Pancreas (tissue), 10 donors: ENCODE measurements at regions not wholly inside any gene's neighbourhood (a gene's known extent, or its start where the extent isn't known, plus 50 kb on each side); places are given as distances from the start of the nearest gene placed in this dataset.
"Not testable (repeated sequence)": the region's sequence is repeated elsewhere in the genome, so short reads cannot be mapped to it uniquely, and the experiment has no call there.

Experiments used
- ATAC-seq, 4 donors: fragments of 200-7000 bp; cut with Tn5 transposase; one replicate each; pipeline versions ENCODE4 v1.8.0 to v1.9.1; 2020; ENCODE audit warnings: mild to moderate bottlenecking in 4 of 4, moderate library complexity in 4 of 4
- DNase-seq, 6 donors: peaks; one replicate each; pipeline ENCODE4 v3.0.0-alpha.2; 2020
- FAIRE-seq: peaks from 2 replicates; lab custom pipeline; 2012; peaks lifted over from hg19 to GRCh38; lab: Jason Lieb, UNC
- H3K27ac ChIP-seq, 4 donors: fragments of 200-600 bp; sonication (generic); 1 replicate in 3 of 4; 2 replicates in 1 of 4; pipeline versions ENCODE4 v1.5.0 to v1.8.0; 2020
- H3K27me3 ChIP-seq, 4 donors: fragments of 200-600 bp; one replicate each; pipeline ENCODE4 v1.8.0; 2021
- H3K36me3 ChIP-seq, 3 donors: fragments of 200-600 bp; sonication (generic) in 1 of 3; one replicate each; pipeline versions ENCODE4 v1.5.0 to v1.8.0; 2020 to 2021
- H3K4me1 ChIP-seq, 3 donors: fragments of 200-600 bp; one replicate each; pipeline ENCODE4 v1.8.0; 2021
- H3K4me3 ChIP-seq, 4 donors: fragments of 200-600 bp; sonication (generic) in 2 of 4; one replicate each; pipeline versions ENCODE4 v1.5.0 to v1.8.0; 2020 to 2021
- H3K9me3 ChIP-seq, 4 donors: fragments of 200-600 bp; one replicate each; pipeline ENCODE4 v1.8.0; 2021
- WGBS, 2 donors: extraction: QIAGEN DNeasy Blood & Tissue Kit; methylation state at CpG; one replicate each; pipeline ENCODE4 v1.1.7; 2013; 5-methylcytosine and 5-hydroxymethylcytosine counted together
- intact Hi-C, 3 donors: fragments of 100-400 bp; cut with DNase I; formaldehyde crosslinking; loops; one replicate each; pipeline versions ENCODE4 v1.11.1 to v1.14.2; 2022
- TF ChIP-seq, protein P1 (sequence below), 4 donors: fragments of 200-600 bp; sonication (generic) in 3 of 4; IDR thresholded peaks; one replicate each; pipeline versions ENCODE4 v1.5.0 to v1.8.0; 2021; ENCODE audit warnings: antibody characterized with exemption in 4 of 4
- donor health status: healthy with polysubstance abuse.
- donor health status: DM: no; HTN: no; CAD: no; lungs with moderate emphysema.
- donor health status: DM: no; HTN: no; CAD: no.
- donor health status: control.
- donor health status: control.
- donor health status: Bipolar disorder and iron deficiency.
- donor health status: DM: yes; HTN: yes; CAD: no.
- donor health status: DM: no; HTN: no; CAD: no.
- donor health status: DM: no; HTN: no; CAD: no.
- donor health status: DM: yes; HTN: yes; CAD: no.

DNA sequence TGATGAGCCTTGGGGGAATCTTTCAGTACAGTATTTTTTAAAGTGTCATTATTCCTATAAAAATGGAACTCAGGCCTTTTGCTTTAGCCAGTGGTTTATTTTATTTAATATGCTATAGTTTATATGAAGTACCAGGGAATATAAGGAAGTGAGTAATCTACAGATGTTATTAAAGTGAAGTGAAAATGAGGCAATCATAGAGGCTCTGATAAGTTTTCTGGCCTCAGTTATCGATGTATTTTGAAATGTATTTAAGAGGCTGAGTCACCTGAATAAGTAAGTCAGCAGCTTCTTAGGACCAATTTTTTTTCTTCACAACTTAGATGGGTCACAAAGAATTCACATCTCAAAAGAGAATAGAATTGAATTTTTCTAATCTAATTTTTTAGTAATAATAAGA, 829.0 kb downstream of the DNAH5 start:
- DNase-seq: no peak
- H3K36me3 ChIP-seq: no peaks in the 10 kb centered on the region
- intact Hi-C loops: no loop called here
- no peak for ATAC-seq
- WGBS, 2 donors: 71 to 93% methylated on average over 1 of the region's 1 CpG
- H3K27me3 ChIP-seq: no peaks in the 10 kb centered on the region
- TF ChIP-seq, protein P1, sequence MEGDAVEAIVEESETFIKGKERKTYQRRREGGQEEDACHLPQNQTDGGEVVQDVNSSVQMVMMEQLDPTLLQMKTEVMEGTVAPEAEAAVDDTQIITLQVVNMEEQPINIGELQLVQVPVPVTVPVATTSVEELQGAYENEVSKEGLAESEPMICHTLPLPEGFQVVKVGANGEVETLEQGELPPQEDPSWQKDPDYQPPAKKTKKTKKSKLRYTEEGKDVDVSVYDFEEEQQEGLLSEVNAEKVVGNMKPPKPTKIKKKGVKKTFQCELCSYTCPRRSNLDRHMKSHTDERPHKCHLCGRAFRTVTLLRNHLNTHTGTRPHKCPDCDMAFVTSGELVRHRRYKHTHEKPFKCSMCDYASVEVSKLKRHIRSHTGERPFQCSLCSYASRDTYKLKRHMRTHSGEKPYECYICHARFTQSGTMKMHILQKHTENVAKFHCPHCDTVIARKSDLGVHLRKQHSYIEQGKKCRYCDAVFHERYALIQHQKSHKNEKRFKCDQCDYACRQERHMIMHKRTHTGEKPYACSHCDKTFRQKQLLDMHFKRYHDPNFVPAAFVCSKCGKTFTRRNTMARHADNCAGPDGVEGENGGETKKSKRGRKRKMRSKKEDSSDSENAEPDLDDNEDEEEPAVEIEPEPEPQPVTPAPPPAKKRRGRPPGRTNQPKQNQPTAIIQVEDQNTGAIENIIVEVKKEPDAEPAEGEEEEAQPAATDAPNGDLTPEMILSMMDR (IDR thresholded peaks at IDR 0.05): no peak
- H3K27ac ChIP-seq: no peak overlapping the region
- H3K9me3 ChIP-seq: no peaks in the 10 kb centered on the region
- H3K4me3 ChIP-seq: no peak overlapping the region
- no peak for FAIRE-seq
- H3K4me1 ChIP-seq: no peaks in the 10 kb centered on the region

DNA sequence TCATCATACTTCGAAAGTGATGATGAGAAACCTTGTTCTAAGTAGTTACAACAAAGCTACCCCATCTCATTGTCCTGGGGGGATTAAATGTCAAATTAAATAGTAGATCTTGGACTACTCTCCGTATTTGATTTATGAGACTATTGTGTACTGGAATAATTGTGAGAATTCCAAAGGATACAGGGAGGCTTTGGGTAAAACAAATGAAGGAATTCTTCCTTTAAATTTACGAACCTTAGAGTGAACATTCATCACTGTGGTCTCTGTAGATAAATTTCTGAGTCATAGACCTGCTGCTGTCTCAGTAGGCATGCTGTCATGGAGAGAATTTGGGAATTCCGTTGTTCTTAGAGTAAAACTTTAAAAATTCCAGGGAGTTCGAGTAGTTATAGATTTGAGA, 836.2 kb downstream of the DNAH5 start:
- H3K27ac ChIP-seq: no peak overlapping the region
- no peaks in the 10 kb centered on the region for H3K36me3 ChIP-seq
- H3K9me3 ChIP-seq: no peaks in the 10 kb centered on the region
- H3K27me3 ChIP-seq: no peaks in the 10 kb centered on the region
- no peak overlapping the region for H3K4me3 ChIP-seq
- no peak for DNase-seq
- no peak for FAIRE-seq
- no peak for ATAC-seq
- 44 to 54% methylated on average over 5 of the region's 5 CpGs for WGBS, 2 donors
- TF ChIP-seq, protein P1 (IDR thresholded peaks at IDR 0.05): no peak
- intact Hi-C loops: no loop called here
- H3K4me1 ChIP-seq: no peaks in the 10 kb centered on the region

DNA sequence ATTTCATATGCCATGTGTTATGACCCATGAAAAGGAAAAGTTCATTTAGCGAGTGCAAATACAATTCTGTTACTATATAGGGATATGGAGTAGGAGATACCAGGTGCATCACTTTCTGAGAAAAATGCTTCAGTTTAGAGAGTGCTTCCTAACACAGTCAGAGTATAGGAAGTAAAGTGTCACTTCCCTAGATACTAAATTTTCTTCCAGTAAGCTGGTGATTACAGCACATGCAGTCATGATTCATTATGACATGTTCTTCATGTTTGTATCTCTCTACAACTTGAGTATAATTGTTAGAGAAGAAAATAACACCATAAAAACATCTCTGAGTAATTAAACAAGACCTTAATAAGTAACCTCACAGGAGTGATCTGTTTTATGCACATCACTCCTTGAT, 837.0 kb downstream of the DNAH5 start:
- 69 to 78% methylated on average over 1 of the region's 1 CpG for WGBS, 2 donors
- intact Hi-C loops: no loop called here
- TF ChIP-seq, protein P1 (IDR thresholded peaks at IDR 0.05): no peak
- H3K36me3 ChIP-seq: no peaks in the 10 kb centered on the region
- FAIRE-seq (no peak), DNase-seq (no peak), ATAC-seq (no peak)
- H3K27ac ChIP-seq: no peak overlapping the region
- H3K4me3 ChIP-seq: no peak overlapping the region
- H3K4me1 ChIP-seq: no peaks in the 10 kb centered on the region
- H3K9me3 ChIP-seq: no peaks in the 10 kb centered on the region
- no peaks in the 10 kb centered on the region for H3K27me3 ChIP-seq

DNA sequence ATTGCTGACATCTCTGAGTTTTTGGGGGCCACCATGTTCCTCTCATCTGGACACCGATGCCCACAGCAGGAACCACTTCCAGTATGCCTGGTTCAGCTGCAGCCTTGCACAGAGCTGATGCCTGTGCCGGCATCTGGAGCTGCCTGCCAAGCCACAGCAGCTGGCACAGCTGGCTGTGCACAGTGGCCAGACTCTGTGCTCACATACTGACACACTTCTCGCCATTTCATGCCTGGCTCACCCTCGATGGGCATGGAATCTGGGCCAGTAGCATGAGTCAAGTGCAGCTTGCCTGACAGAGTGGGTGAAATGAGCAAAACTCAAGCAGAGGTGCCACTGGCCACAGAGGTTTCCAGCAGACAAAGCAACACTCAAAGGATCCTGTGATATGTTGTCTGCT, 863.4 kb downstream of the DNAH5 start:
- Histone ChIP-seq H3K9me3 (no peaks in the 10 kb centered on the region), H3K27me3 (no peaks in the 10 kb centered on the region), H3K4me1 (no peaks in the 10 kb centered on the region), H3K36me3 (no peaks in the 10 kb centered on the region), H3K4me3 (no peak overlapping the region), H3K27ac (no peak overlapping the region)
- TF ChIP-seq, protein P1 (IDR thresholded peaks at IDR 0.05): no peak
- intact Hi-C loops: no loop called here
- DNase-seq (no peak), ATAC-seq (no peak), FAIRE-seq (no peak)
- WGBS, 2 donors: 52 to 61% methylated on average over 4 of the region's 4 CpGs

DNA sequence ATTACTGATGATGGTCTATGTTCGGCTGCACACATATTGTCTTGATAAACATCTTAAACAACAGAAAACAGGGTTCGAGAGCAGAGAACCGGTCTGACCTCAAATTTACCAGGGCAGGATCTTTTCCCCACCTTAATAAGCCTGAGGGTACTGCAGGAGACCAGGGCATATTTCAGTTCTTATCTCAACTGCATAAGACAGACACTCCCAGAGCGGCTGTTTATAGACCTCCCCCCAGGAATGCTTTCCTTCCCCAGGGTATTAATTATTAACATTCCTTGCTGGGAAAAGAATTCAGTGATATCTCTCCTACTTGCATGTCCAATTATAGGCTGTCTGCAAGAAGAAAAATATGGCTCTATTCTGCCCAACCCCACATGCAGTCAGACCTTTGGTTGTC, 871.6 kb downstream of the DNAH5 start:
- intact Hi-C loops, DNase-seq, H3K4me3 ChIP-seq, H3K27ac ChIP-seq, H3K4me1 ChIP-seq, FAIRE-seq, ATAC-seq, H3K36me3 ChIP-seq, H3K9me3 ChIP-seq, H3K27me3 ChIP-seq: not testable (repeated sequence)
- 60 to 84% methylated on average over 4 of the region's 4 CpGs for WGBS, 2 donors

DNA sequence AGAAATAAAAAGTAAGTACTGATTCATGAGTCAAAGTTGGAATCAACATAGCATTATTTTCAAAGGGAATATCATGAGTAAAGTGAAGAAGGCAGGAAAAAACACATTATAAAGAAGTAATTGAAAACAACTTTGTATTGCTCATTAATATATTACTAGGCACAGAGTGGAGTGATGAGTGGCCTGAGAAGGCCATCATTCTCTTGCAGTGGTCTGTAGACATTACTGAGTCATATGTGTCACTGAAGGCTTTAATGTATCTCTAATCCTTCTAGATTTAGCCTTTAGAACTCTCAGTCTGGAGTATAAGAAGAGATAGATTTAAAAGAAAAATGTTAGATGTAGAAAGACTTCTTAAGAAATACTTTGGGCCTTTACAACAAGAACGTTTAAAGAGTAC, 881.4 kb downstream of the DNAH5 start:
- FAIRE-seq: no peak
- TF ChIP-seq, protein P1 (IDR thresholded peaks at IDR 0.05): no peak
- no peak for ATAC-seq
- H3K36me3 ChIP-seq: no peaks in the 10 kb centered on the region
- H3K27me3 ChIP-seq: no peaks in the 10 kb centered on the region
- H3K9me3 ChIP-seq: peaks cover 0 to 4% (median 0%) of the 10 kb centered on the region in 4 donors
- WGBS, 2 donors: 48 to 51% methylated on average over 1 of the region's 1 CpG
- intact Hi-C loops: no loop called here
- H3K4me3 ChIP-seq: no peak overlapping the region
- no peak overlapping the region for H3K27ac ChIP-seq
- no peak for DNase-seq
- H3K4me1 ChIP-seq: no peaks in the 10 kb centered on the region
